OCI-LY7 (cell line): ENCODE measurements at regions not wholly inside any gene's neighbourhood (a gene's known extent, or its start where the extent isn't known, plus 50 kb on each side); places are given as distances from the start of the nearest gene placed in this dataset.
"Not testable (repeated sequence)": the region's sequence is repeated elsewhere in the genome, so short reads cannot be mapped to it uniquely, and the experiment has no call there.

Experiments
- BruUV-seq: library from RNA; stranded (reverse); fragments of 400-500 nt; replicated peaks from 2 replicates; lab custom pipeline; 2021; lab: Mats Ljungman, UMichigan
- CTCF ChIA-PET: fragments of 300-600 bp; sonication (Branson Sonifier 250); formaldehyde crosslinking; loops from one replicate; lab custom pipeline; 2022; ENCODE audit warnings: antibody characterized with exemption; ENCODE audit not compliant: unreplicated experiment; lab: Charles Lee
- POLR2A ChIA-PET: fragments of 300-600 bp; sonication (Branson Sonifier 250); formaldehyde crosslinking; loops from one replicate; lab custom pipeline; 2022; ENCODE audit warnings: antibody characterized with exemption; lab: Charles Lee
- DNase-seq: peaks from one replicate; pipeline ENCODE4 v3.0.0-alpha.2; 2015; ENCODE audit warnings: low spot score
- H2AFZ ChIP-seq: fragments of 200-600 bp; sonication (generic), shearing (Covaris generic); 2 replicates; pipeline ENCODE4 v1.6.1; 2014; ENCODE audit warnings: mild to moderate bottlenecking, antibody characterized with exemption, low read length, moderate library complexity
- H3K27ac ChIP-seq: fragments of 200-600 bp; sonication (generic); 2 replicates; pipeline ENCODE4 v1.5.1; 2014; ENCODE audit warnings: mixed run types, low read depth, mild to moderate bottlenecking, moderate library complexity, low read length, inconsistent platforms; ENCODE audit not compliant: poor library complexity, severe bottlenecking
- H3K36me3 ChIP-seq: fragments of 200-600 bp; sonication (generic); 2 replicates; pipeline ENCODE4 v1.6.1; 2014; ENCODE audit warnings: mild to moderate bottlenecking, antibody characterized with exemption, low read length, moderate library complexity, mixed read lengths; ENCODE audit not compliant: insufficient read depth
- H3K4me1 ChIP-seq: fragments of 200-600 bp; sonication (generic); 2 replicates; pipeline ENCODE4 v1.5.1; 2014; ENCODE audit warnings: mild to moderate bottlenecking, low read length; ENCODE audit not compliant: insufficient read depth, poor library complexity, severe bottlenecking
- H3K4me2 ChIP-seq: fragments of 200-600 bp; sonication (generic); 2 replicates; pipeline ENCODE4 v1.6.1; 2014; ENCODE audit warnings: mild to moderate bottlenecking, low read length
- H3K4me3 ChIP-seq: fragments of 200-600 bp; sonication (generic); 2 replicates; pipeline ENCODE4 v1.5.1; 2014; ENCODE audit warnings: mild to moderate bottlenecking, low read depth, low read length; ENCODE audit not compliant: poor library complexity, severe bottlenecking
- H3K79me2 ChIP-seq: fragments of 200-600 bp; sonication (generic); 2 replicates; pipeline ENCODE4 v1.6.1; 2016; ENCODE audit warnings: low read depth, mild to moderate bottlenecking, low read length, moderate library complexity, mixed read lengths; ENCODE audit not compliant: insufficient read depth
- H3K9me2 ChIP-seq: fragments of 200-600 bp; sonication (generic); 2 replicates; pipeline ENCODE4 v1.6.1; 2016; ENCODE audit warnings: mild to moderate bottlenecking, low read length, mixed read lengths; ENCODE audit not compliant: insufficient read depth
- H3K9me3 ChIP-seq: fragments of 200-600 bp; sonication (generic); 2 replicates; pipeline ENCODE4 v1.6.1; 2014; ENCODE audit warnings: mild to moderate bottlenecking, mixed run types, low read length, mixed read lengths
- H4K20me1 ChIP-seq: fragments of 200-600 bp; sonication (generic); 2 replicates; pipeline ENCODE4 v1.6.1; 2014; ENCODE audit warnings: mild to moderate bottlenecking, antibody characterized with exemption, low read length, moderate library complexity, mixed read lengths; ENCODE audit not compliant: insufficient read depth
- CTCF ChIP-seq: fragments of 200-600 bp; sonication (generic); conservative IDR thresholded peaks from 2 replicates; pipeline ENCODE4 v1.5.1; 2014; ENCODE audit warnings: mild to moderate bottlenecking, antibody characterized with exemption, low read length, moderate library complexity, mixed read lengths
- EZH2phosphoT487 ChIP-seq: fragments of 200-600 bp; sonication (generic); IDR thresholded peaks from 2 replicates; pipeline ENCODE4 v1.6.1; 2018; ENCODE audit warnings: low read depth, borderline replicate concordance, mild to moderate bottlenecking, mixed run types, antibody characterized with exemption, low read length, moderate library complexity, mixed read lengths
- intact Hi-C: fragments of 100-400 bp; cut with micrococcal nuclease; formaldehyde crosslinking; loops from one replicate; pipeline ENCODE4 v1.10.0; 2022; ENCODE audit not compliant: unreplicated experiment

DNA sequence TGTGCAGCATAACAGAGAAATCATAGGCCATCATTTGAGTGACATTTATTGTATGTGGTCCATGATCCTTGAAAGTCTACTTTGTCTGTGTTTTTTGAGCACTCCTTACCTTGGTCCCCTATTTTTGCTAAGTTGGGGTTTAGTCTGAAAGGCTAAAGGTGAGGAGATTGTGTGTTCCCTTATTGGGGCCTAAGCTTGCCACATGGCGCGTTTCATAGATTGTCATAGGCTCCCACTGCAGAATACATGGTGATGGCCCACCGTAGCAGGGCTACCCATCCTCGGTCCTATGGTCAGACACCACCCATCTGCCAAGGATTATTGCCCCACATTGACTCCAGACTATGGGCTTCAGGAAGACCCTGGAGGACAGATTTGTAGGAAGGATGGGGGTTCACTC is 117.0 kb upstream of the ZSWIM2 start:
- H2AFZ ChIP-seq, result no peak overlapping the region
- H3K27ac ChIP-seq, result no peak overlapping the region
- H3K4me2 ChIP-seq, result no peak overlapping the region
- no peak for TF ChIP-seq CTCF
- TF ChIP-seq EZH2phosphoT487, result no peak
- no peaks in the 10 kb centered on the region for H3K9me2 ChIP-seq
- no peaks in the 10 kb centered on the region for H3K9me3 ChIP-seq
- no peaks in the 10 kb centered on the region for H4K20me1 ChIP-seq
- DNase-seq, result no peak
- POLR2A ChIA-PET, result no interaction called here
- CTCF ChIA-PET, result no interaction called here
- intact Hi-C loops, result no loop called here
- H3K4me3 ChIP-seq, result no peak overlapping the region
- no peaks in the 10 kb centered on the region for H3K4me1 ChIP-seq
- no TSS peak for BruUV-seq
- H3K36me3 ChIP-seq, result no peaks in the 10 kb centered on the region
- H3K79me2 ChIP-seq, result no peaks in the 10 kb centered on the region

DNA sequence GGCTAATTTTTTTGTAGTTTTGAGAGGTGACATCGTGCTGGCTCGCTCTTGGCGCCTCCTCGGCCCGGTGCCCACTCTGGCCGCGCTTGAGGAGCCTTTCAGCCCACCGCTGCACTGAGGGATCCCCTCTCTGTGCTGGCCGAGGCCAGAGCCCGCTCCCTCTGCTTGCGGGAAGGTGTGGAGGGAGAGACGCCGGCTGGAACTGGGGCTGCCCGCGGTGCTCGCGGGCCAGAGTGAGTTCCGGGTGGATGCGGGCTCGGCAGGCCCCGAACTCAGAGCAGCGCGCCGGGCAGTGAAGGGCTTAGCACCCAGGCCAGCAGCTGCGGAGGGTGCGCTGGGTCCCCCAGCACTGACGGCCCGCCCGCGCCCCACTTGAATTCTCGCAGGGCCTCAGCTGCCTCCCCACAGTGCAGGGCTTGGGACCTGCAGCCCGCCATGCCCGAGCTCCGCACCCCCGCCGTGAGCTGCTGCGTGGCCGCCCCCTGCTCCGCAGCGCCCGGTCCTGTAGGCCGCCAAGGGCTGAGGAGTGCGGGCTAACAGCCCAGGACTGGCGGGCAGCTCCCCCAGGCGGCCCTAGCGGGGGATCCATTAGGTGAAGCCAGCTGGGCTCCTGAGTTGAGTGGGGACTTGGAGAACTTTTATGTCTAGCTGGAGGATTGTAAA is 113.2 kb upstream of the ZSWIM2 start:
- Histone ChIP-seq H3K9me2 (no peaks in the 10 kb centered on the region), H2AFZ (no peak overlapping the region), H3K4me3 (no peak overlapping the region), H3K27ac (no peak overlapping the region), H3K36me3 (no peaks in the 10 kb centered on the region), H3K79me2 (no peaks in the 10 kb centered on the region), H4K20me1 (no peaks in the 10 kb centered on the region), H3K9me3 (no peaks in the 10 kb centered on the region), H3K4me2 (no peak overlapping the region), H3K4me1 (no peaks in the 10 kb centered on the region)
- no peak for DNase-seq
- TF ChIP-seq EZH2phosphoT487, result no peak
- no peak for TF ChIP-seq CTCF
- intact Hi-C loops, result no loop called here
- CTCF ChIA-PET, result no interaction called here
- BruUV-seq, result no TSS peak
- POLR2A ChIA-PET, result no interaction called here

DNA sequence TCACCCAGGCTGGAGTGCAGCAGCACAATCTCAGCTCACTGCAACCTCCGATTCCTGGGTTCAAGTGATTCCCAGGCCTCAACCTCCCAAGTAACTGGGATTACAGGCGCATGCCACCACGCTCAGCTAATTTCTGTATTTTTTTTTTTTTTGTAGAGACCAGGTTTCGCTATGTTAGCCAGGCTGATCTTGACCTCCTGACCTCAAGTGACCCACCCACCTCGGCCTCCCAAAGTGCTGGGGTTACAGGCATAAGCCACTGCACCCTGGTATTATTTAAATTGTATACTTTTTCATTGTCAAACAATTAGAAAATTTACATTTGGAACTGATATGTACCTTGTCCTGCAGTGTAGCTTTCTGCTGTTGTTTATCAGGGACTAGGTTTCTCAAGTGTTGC is 111.3 kb upstream of the ZSWIM2 start:
- POLR2A ChIA-PET, intact Hi-C loops, CTCF ChIA-PET, BruUV-seq, H4K20me1 ChIP-seq, H3K79me2 ChIP-seq, H3K9me2 ChIP-seq, H3K4me1 ChIP-seq, H3K4me3 ChIP-seq, H2AFZ ChIP-seq, H3K4me2 ChIP-seq, H3K27ac ChIP-seq, H3K36me3 ChIP-seq, H3K9me3 ChIP-seq, DNase-seq: not testable (repeated sequence)
